ENCODE measurements at regions not wholly inside any gene's neighbourhood (a gene's known extent, or its start where the extent isn't known, plus 50 kb on each side); places are given as distances from the start of the nearest gene placed in this dataset.

GRCh38 chr6:96301023-96301422 is 220.6 kb upstream of the UFL1 start:
- no peak for TF ChIP-seq NPAS2 (CRISPR knock-in tag; IDR thresholded peaks at IDR 0.05; ENCODE audit: borderline replicate concordance)
- no peak for TF ChIP-seq ATF5 (CRISPR knock-in tag; IDR thresholded peaks at IDR 0.05; ENCODE audit: low read depth)
- TF ChIP-seq SP1 (IDR thresholded peaks at IDR 0.05) = no peak
- no peak for TF ChIP-seq SP1 (CRISPR knock-in tag; IDR thresholded peaks at IDR 0.05)
- TF ChIP-seq ZNF207 (IDR thresholded peaks at IDR 0.05; ENCODE audit: borderline replicate concordance) = no peak
- no peak for TF ChIP-seq ELK4 (CRISPR knock-in tag; IDR thresholded peaks at IDR 0.05; ENCODE audit: borderline replicate concordance)
